Fibroblast of skin of abdomen (primary cell): ENCODE measurements at regions not wholly inside any gene's neighbourhood (a gene's known extent, or its start where the extent isn't known, plus 50 kb on each side); places are given as distances from the start of the nearest gene placed in this dataset.

ENCODE experiments used
- DNase-seq: peaks from one replicate; pipeline ENCODE4 v3.0.0-alpha.2; 2013

DNA sequence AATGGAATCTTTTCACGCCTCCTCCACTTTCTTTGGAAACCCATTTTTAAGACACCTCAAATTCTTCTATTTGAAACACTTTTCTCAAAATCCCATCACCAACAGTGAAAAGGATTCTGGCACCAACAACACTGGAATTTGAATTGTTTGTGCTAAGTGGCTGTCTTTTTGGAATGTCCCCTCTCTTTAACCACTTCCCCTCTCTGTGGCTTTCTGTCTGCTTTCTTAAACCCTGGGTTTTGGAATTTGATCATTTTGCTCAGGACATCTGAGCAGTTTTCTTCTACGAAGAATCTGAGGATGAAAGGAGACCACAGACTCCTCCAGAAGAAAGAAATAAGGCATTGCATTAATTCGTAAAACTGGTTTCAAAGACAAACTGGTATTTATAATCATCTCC is 89.0 kb downstream of the MXRA5 start:
- DNase-seq: no peak

DNA sequence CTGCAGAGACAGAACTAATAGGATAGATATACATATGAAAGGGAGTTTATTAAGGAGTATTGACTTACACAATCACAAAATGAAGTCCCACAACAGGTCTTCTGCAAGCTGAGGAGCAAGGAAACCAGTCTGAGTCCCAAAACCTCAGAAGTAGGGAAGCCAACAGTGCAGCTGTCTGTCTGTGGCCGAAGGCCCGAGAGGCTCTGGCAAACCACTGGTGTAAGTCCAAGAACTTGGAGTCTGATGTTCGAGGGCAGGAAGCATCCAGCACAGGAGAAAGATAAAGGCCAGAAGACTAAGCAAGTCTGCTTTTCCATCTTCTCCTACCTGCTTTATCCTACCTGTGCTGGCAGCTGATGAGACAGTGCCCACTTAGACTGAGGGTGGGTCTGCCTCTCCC is 89.6 kb downstream of the MXRA5 start:
- no peak for DNase-seq

DNA sequence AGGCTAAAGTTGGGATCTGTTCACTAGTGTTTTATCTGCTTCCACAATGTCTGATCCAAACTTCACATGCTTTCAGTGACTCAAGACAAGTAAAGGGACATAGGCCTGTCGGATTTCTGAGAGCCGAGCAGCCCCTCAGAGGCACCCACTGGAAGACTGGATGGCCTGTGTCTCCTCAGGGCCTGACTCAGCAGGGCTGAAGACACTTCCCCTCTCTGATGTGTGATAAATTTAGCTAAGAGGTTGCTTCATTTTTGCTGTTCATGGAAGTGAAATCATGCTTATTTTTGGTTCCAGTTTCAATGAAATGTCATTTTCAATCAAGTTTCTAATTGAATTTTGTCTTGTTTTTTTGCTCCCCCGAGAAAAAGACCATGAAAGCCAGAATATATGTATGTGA is 93.7 kb downstream of the MXRA5 start:
- DNase-seq: no peak

DNA sequence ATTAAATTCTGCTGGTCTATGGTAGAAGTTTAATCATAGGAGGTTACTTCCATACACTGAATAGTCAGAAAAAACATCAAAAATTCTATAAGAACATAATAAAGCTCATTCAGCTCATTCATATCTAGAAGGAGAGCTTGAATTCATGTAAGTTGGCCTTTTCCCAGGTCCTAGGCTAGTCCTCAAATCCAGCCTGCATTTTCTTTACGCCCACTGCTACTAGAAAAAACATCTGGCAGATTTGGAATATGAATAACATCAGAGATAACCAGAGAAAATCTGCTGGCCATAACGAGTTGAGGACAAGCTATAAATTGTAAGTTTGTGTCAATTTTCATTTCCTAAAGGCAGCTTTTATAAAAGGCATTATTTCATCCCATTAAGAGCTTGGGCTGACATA is 95.5 kb downstream of the MXRA5 start:
- DNase-seq: peak; percentile 53

DNA sequence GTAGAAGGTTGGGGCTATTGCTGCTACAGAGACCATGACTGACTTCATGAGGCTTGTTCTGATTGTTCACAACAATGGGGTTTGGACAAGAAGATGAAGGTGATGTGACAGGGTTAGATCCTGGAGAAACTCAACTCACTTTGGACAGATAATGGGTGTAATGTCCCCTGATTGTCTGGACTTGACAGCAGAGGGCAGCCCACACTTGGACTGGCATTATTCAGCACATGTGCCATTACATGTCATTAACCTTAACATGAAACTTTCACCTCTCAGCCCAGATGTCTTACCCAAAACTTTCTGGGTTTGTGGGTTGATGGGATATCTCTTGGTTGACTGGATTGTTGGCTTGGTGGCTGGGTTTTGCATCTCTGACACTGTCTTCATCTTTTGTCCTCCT is 101.5 kb downstream of the MXRA5 start:
- no peak for DNase-seq

DNA sequence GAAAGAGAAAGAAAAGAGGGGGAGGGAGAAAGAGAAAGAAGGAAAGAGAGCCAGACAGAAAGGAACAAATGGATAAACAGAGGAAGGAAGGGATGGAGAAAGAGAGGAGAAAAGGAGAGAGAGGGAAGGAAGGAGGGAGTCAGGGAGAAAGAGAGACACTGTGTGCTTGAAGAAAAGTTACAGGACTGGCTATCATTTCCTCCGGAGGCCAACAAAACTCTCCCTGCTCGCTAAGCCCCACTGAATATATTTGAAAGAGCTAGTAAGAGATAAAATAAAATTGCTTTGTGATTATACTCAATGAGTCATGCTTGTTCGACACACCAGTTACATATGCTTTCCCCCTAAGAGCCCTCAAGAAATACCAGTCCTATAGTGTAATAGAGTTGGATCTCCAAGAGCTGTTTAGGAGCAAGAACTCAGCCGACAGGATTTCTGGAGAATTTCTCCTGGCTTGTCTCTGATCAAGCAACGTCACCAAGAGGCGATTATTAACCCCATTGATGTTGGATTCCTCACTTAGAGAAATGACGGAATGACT is 102.2 kb downstream of the MXRA5 start:
- DNase-seq: peak; percentile 92

DNA sequence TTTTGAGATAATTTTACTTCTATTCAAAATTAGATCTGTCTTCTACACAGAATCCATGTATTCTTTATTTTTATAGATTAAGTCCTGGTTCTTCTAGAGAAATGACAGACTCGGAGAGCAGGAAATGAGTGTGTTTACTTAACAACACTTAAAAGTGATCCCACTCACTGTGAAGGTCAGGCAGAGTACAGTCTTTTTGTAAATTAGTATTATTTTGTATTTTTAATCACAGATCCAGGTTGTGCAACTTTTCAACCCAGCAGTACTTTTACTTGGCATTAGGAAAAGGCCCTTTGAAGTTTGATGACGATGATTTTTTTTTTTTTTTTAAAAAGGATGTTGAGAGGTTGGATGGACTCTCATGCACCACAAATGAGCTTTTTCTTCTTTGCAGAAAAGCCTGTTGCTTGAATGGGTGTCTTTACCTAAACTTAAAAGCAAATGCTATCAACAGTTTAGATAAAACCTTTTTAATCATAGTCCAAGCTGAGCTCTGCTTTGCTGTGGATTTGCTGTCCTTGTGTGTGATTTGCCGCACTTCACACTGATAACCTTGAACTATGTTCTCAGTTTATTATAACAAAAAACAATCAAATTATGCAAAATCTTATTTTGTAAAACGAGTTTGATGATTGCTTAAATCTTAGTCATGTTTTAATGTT is 114.1 kb downstream of the MXRA5 start:
- no peak for DNase-seq

DNA sequence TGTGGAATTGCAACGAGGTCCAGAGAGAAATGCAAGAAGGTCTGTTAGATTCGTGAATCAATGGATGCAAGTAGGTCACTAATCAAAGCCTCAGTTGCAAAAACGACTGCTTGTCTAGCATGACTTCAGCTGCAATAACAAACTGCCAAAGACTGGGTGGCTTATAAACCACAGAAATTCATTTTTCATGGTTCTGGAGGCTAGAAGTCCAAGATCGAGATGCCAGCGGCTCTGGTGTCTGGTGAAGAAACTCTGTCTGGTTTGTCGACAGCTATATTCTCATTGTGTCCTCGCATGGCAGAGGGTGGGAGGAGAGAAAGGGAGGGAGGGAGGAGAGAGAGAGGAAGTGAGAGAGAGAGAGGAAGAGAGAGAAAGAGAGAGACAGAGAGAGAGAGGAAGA is 114.7 kb downstream of the MXRA5 start:
- DNase-seq: peak; percentile 36

DNA sequence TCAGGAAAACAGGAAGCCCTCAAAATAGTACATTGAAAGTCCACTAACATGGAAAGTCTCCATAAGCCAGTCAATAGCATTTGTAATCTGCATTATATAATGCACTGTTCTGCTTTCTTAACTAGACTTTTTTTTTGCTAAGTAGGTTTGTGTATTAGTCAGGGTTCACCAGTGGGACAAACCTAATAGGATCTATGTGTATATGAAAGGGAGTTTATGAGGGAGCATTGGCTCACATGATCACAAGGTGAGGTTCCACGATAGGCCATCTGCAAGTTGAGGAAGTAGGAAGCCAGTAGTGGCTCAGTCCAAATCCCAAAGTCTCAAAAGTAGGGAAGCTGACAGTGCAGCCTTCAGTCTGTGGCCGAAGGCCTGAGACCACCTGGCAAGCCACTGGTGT is 116.0 kb downstream of the MXRA5 start:
- no peak for DNase-seq

DNA sequence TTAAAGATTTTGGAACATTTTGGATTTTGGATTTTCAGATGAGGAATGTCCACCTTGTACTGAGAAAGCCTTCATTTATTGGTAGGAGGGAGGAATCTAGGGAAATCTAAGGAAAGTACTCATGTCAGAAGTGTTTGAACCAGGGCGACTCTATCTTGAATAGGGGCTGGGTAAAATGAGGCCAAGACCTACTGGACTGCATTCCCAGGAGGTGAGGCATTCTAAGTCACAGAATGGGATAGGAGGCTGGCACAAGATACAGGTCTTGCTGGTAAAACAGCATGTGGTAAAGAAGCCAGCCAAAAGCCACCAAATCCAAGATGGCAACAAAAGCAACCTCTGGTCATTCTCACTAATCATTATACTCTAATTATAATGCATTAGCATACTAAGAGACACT is 118.9 kb downstream of the MXRA5 start:
- no peak for DNase-seq

DNA sequence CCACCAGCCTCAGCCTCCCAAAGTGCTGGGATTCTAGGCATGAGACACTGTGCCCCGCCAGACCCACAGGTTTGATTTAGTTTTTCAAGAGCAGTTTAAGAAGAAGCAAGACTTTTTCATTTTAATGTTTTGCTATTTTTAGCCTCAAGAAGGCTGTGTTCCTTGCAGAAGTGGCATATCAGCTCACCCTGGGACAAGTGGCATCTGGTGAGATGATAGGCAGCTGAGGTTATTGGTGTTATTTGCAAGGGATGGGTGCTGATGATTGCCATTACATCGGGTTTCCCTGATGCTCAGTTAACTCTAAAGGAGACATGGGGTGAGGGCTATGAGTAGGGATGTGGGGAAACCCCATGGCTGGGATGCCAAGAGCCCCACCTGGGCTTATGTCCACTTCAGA is 120.4 kb downstream of the MXRA5 start:
- DNase-seq: no peak

DNA sequence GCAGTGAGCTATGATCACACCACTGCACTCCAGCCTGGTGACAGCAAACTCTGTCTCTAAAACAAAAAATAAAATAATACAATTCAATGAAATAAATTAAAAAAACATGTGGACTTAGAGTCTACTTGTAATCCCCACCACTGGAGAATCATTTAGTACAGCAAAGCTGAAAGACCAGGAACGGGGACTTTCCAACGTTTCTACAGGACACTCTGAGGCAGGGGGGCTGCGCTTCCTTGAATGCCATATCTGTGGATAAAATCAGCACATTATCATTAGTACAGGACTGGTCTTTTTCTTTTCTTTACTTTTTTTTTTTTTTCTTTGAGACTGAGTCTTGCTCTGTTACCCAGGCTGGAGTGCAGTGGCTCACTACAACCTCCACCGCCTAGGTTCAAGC is 124.8 kb downstream of the MXRA5 start:
- no peak for DNase-seq

DNA sequence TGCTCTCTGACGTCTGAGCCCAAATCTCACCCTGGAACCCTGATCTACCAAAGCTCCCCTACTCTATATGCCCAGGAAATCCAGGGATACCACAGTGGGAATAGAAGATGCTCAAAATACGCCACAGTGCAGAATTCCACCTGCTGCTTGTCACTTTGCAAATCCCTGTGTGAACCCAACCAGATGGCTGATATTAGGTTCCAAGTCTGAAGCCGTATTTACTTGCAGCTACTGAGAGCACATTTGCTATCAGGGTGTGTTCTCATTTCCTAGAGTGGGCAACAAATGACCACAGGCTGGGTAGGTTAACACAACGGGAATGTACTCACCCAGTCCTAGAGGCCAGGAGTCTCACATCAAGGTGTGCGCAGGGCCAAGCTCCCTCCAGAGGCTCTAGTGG is 126.8 kb downstream of the MXRA5 start:
- no peak for DNase-seq

DNA sequence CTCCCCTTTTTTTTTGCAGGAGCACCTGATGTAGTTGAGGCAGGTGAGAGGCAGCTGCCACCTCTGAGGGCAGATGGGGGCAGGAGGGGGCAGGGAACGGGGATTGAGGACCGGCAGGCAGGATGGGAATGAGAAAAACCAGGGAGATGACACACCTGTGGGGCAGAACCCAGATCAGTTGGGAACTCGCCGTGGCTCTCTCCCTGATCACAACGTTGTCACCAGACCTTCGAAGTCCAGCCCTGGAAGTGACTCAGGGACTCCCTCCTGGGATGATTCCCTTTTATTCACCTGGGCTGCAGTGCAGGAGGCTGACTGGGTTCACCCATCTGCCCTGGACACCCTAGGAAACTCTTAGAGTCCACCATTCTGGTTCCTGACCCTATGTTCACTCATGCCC is 127.2 kb downstream of the MXRA5 start:
- DNase-seq: no peak

DNA sequence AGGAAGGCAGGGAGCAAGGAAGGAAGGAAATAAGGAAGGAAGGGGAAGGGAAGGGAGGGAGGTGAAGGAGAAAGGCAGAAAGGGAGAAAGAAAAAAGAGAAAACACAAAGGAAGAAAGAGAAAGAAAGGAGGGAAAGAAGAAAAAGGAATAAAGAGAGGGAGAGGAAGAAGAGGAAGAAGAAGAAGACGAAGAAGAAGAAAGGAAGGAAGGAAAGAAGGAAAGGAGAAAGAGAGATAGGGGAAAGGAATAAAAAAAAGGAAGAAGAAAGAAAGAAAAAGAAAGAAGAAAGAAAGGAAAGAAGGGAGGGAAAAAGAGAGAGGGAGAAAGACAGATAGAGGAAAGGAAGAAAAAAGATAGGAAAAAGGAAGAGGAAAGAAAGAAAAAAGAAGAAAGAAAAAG is 128.0 kb downstream of the MXRA5 start:
- no peak for DNase-seq

DNA sequence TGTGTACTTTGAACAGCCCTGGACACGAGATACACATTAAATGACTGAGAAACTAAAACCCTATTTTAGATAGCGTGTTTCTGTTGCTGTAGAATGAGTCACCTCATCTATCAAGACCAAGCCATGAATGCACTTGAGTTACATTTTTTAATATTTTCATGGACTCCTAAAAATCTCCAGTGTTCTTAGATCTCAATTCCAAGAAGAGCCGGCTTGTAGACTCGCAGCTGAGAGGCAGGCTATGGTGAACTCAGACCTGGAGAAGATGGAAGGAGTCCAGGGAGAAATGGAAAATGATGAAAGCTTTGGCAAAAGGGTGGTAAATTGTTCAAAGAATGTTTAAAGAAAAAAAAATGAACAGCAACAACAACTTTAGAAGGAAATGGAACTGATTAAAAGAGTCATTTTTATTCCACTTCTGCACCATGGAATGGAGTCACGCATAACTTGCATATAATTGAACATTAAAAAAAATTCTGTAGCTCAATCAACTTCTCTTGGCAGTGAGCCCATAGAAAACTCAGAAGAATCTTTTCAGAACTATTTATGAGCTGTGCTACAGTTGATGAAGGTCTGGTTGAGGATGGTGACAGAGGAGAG is 129.8 kb downstream of the MXRA5 start:
- peak; percentile 49 for DNase-seq

DNA sequence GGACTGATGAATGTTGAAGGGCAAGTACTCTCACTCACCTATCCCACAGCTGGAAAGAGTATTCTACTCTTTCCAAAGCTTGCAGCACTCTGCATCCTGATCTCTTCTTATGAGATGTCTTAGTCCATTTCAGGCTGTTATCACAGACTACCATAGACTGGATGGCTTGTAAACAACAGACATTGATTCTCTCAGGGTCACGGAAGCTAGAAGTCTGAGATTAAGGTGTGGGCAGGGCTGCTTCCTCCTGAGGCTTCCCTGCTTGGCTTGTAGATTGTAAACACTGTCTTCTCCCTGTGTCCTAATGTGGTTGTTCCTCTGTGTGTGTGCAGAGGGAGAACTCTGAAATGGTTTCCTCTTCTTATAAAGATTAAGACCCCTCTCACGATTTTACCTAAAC is 131.2 kb downstream of the MXRA5 start:
- DNase-seq: no peak

DNA sequence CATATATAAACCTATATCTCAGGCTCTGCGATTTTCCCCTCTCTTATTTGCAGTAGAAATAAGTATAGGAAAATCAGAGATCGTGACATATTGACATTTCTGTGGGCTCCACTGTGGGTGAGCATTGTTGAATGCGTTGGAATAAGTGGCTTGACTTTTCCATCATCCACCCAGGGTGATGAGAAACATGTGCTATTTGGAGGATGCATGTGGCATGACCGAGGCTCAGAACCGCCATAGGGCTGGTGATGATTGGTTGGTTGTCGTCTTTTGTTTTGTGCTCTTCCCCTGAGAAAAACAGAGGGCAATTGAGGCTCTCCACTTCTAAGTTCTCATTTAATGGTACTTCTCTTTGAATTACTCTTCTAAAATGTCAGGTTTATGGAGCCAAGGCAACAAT is 140.1 kb downstream of the MXRA5 start:
- no peak for DNase-seq

DNA sequence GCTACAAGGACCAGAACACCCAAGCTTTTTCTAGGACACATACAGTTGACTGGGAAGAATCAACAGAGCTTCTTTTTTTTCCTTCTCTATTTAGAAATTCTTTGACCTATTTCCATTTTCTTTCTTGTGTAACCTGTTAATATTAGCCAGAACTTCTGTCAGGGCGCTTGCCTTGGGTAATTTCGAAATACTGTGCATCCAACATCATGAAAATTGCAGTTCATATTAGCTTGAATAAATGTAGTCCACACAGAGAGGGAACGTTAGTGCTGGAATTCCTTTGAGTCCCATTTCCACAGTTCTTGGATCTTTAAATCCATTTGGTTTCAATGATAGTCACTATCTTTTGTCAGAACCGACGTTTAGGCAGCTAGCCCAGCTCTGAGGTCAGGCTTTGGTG is 141.8 kb downstream of the MXRA5 start:
- DNase-seq: no peak

DNA sequence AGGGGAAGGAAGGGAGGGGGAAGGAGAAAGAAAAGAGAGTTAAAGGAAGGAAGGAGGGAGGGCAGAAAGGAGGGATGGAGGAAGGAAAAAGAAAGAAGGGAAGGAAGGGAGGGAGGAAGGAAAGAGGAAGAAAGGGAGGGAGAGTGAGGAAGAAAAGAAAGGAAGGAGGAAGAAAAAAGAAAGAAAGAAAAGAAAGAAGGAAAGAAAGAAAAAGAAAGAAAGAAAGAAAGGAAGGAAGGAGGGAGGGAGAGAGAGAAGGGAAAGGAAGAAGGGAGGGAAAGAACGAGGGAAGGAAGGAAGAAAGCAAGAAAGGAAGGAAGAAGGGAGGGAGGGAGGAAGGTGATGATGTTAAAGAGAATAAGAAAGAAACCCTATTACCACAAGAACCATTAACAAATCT is 150.6 kb downstream of the MXRA5 start:
- DNase-seq: no peak

DNA sequence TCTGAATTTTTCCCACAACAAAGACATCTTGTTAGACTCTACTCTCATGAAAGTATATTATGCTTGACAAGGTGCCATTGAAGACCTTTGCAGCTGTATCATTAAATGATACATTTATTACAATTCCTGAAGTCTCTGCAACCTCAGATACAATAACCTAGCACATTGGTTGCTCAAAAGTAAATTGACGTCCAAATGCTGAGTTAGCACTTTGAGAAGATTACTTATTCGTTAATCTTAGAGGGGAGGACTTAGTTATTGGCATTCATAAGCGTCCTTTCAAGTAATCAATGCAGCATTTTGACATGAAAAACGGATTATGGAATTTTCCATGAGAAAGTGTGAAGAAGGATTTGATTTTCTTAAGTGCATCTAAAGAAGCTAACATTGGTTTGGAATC is 151.6 kb downstream of the ARSF start:
- DNase-seq: no peak

DNA sequence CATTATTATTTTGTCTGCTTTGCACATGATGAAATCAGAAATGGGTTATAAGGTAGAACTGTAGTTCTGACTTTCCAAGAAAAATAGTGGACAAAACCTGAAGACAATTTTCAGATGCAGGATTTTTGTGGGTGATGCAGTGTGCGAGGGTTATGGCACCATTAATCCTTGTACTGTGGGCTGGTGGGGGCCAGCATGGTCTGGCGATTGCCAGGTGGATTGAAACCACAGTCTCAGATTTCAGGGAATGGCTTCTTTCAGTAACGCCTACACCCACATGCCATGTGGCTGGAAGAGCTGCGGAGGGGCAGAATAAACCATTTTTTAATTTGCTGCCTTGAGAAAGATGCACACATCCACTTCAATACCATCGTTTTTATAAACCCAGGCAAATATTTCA is 150.5 kb downstream of the ARSF start:
- DNase-seq: peak; percentile 79

DNA sequence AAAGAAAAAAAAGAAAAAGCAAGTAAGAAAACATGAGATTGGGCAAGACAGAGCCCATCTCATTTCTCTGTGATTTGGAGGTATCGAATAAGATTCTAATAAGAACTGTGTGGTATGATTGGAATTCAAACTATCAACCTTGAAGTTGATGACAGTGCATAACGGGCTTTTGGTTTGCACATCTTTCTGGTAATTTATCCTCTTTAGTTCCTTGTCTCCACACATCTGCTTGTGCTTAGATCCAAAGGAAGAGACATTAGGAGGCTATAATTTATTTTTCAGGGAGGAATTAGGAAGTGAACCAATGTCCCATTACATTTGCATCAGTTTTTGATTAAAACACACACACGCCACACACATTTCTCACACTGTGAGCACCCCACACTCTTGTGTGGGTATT is 149.9 kb downstream of the ARSF start:
- DNase-seq: peak; percentile 90

DNA sequence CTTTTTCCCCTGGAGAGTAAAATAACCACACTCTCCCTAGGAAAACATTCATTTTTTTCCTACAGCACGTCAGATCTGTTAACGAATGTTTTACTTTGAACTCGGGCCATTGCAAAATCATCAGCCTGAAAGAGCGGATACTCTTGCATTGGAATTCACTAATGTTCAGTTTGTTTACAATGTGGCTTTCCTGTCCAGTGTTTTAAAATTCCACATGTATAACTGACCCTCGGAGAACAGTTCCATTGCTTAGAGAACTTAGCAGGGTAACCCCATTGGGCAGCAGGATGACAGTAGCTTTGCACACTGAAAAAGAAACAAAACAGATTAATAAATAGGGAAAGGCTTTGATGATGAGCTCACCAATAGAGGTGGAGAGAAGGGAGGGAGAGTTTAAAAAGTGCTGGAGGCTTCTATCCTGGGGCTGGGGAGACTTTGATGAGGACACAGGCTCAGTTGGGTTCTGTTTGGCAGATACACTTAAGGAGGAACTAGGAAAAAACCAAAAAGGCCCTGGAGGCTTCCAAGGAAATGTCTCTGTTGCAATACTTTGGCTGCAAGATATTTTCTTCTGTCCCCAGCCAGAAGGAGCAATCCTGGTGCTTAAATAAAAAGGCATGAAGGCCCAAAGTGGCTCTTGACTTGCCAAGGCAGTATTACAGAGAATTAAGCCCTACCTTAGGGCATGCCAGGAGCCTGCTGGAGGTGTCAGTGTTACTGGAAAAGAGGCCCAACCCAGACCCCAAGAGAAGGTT is 143.1 kb downstream of the ARSF start:
- peak; percentile 74 for DNase-seq
